Fibroblast of peridontal ligament (primary cell): ENCODE measurements at regions not wholly inside any gene's neighbourhood (a gene's known extent, or its start where the extent isn't known, plus 50 kb on each side); places are given as distances from the start of the nearest gene placed in this dataset.
"Not testable (repeated sequence)": the region's sequence is repeated elsewhere in the genome, so short reads cannot be mapped to it uniquely, and the experiment has no call there.

Source experiments
- DNase-seq: peaks from one replicate; pipeline ENCODE4 v3.0.0-alpha.2; 2010; ENCODE audit errors: extremely low read depth

- DNase-seq, result not testable (repeated sequence)
Observed at GRCh38 chr15:85196697-85197096, 183.7 kb upstream of the AKAP13 start.

GRCh38 chr15:85197582-85197981 lies 182.8 kb upstream of the AKAP13 start:
- DNase-seq, result not testable (repeated sequence)

GRCh38 chr15:85198432-85198831 lies 182.0 kb upstream of the AKAP13 start:
- DNase-seq, result not testable (repeated sequence)

- not testable (repeated sequence) for DNase-seq
Observed at GRCh38 chr15:85200215-85200614, 180.2 kb upstream of the AKAP13 start.

- DNase-seq, result not testable (repeated sequence)
Observed at GRCh38 chr15:85201118-85201793, 179.1 kb upstream of the AKAP13 start.

- not testable (repeated sequence) for DNase-seq
Observed at GRCh38 chr15:85204481-85204880, 175.9 kb upstream of the AKAP13 start.

- not testable (repeated sequence) for DNase-seq
Observed at GRCh38 chr15:85233791-85234325, 146.5 kb upstream of the AKAP13 start.

GRCh38 chr15:85234450-85235196 lies 145.8 kb upstream of the AKAP13 start:
- DNase-seq, result not testable (repeated sequence)

GRCh38 chr15:85244056-85244455 lies 136.3 kb upstream of the AKAP13 start:
- not testable (repeated sequence) for DNase-seq

- not testable (repeated sequence) for DNase-seq
Observed at GRCh38 chr15:85250938-85251542, 129.4 kb upstream of the AKAP13 start.

GRCh38 chr15:85253196-85253915 lies 127.0 kb upstream of the AKAP13 start:
- DNase-seq, result not testable (repeated sequence)

- not testable (repeated sequence) for DNase-seq
Observed at GRCh38 chr15:85254961-85255360, 125.4 kb upstream of the AKAP13 start.

GRCh38 chr15:85255502-85255901 lies 124.9 kb upstream of the AKAP13 start:
- not testable (repeated sequence) for DNase-seq

- DNase-seq, result not testable (repeated sequence)
Observed at GRCh38 chr15:85256009-85256997, 124.1 kb upstream of the AKAP13 start.

- DNase-seq, result not testable (repeated sequence)
Observed at GRCh38 chr15:85258062-85258445, 122.3 kb upstream of the AKAP13 start.

GRCh38 chr15:85258559-85259209 lies 121.7 kb upstream of the AKAP13 start:
- not testable (repeated sequence) for DNase-seq

GRCh38 chr15:85260526-85260925 lies 119.9 kb upstream of the AKAP13 start:
- DNase-seq, result not testable (repeated sequence)

- not testable (repeated sequence) for DNase-seq
Observed at GRCh38 chr15:85262461-85263055, 117.8 kb upstream of the AKAP13 start.

- not testable (repeated sequence) for DNase-seq
Observed at GRCh38 chr15:85263842-85264440, 116.5 kb upstream of the AKAP13 start.
